HuH-7 (cell line): ENCODE measurements at regions not wholly inside any gene's neighbourhood (a gene's known extent, or its start where the extent isn't known, plus 50 kb on each side); places are given as distances from the start of the nearest gene placed in this dataset.
"Not testable (repeated sequence)": the region's sequence is repeated elsewhere in the genome, so short reads cannot be mapped to it uniquely, and the experiment has no call there.

Experiments
- DNase-seq: peaks from one replicate; pipeline ENCODE4 v3.0.0; 2011; ENCODE audit warnings: low spot score

- no peak for DNase-seq
These were observed 163.2 kb upstream of the NBPF11 start for GRCh38 chr1:148315071-148315811.

GRCh38 chr1:148310807-148311206, 158.7 kb upstream of the NBPF11 start:
- no peak for DNase-seq

GRCh38 chr1:148309940-148310500, 157.9 kb upstream of the NBPF11 start:
- no peak for DNase-seq

- DNase-seq: no peak
These were observed 156.9 kb upstream of the NBPF11 start for GRCh38 chr1:148308832-148309458.

GRCh38 chr1:148307583-148308185, 155.6 kb upstream of the NBPF11 start:
- no peak for DNase-seq

GRCh38 chr1:148304935-148305334, 152.9 kb upstream of the NBPF11 start:
- not testable (repeated sequence) for DNase-seq

GRCh38 chr1:148302586-148303364, 150.7 kb upstream of the NBPF11 start:
- not testable (repeated sequence) for DNase-seq

- not testable (repeated sequence) for DNase-seq
These were observed 145.8 kb upstream of the NBPF11 start for GRCh38 chr1:148297852-148298251.

- no peak for DNase-seq
These were observed 144.4 kb upstream of the NBPF11 start for GRCh38 chr1:148296511-148296910.

GRCh38 chr1:148294116-148294807, 142.2 kb upstream of the NBPF11 start:
- DNase-seq: no peak

- no peak for DNase-seq
These were observed 141.6 kb upstream of the NBPF11 start for GRCh38 chr1:148293651-148294050.

GRCh38 chr1:148292915-148293314, 140.8 kb upstream of the NBPF11 start:
- no peak for DNase-seq

- no peak for DNase-seq
These were observed 138.8 kb upstream of the NBPF11 start for GRCh38 chr1:148290881-148291280.

- no peak for DNase-seq
These were observed 137.6 kb upstream of the NBPF11 start for GRCh38 chr1:148289647-148290046.

- DNase-seq: not testable (repeated sequence)
These were observed 133.9 kb upstream of the NBPF11 start for GRCh38 chr1:148285946-148286345.

- not testable (repeated sequence) for DNase-seq
These were observed 128.9 kb upstream of the NBPF11 start for GRCh38 chr1:148280831-148281572.

- not testable (repeated sequence) for DNase-seq
These were observed 127.0 kb upstream of the NBPF11 start for GRCh38 chr1:148279002-148279542.

- DNase-seq: not testable (repeated sequence)
These were observed 125.8 kb upstream of the NBPF11 start for GRCh38 chr1:148277865-148278279.

- DNase-seq: not testable (repeated sequence)
These were observed 115.0 kb upstream of the NBPF11 start for GRCh38 chr1:148267066-148267465.
